ENCODE measurements at regions not wholly inside any gene's neighbourhood (a gene's known extent, or its start where the extent isn't known, plus 50 kb on each side); places are given as distances from the start of the nearest gene placed in this dataset.

- H3K27ac ChIP-seq (ENCODE audit: insufficient read depth, low read depth, low read length): no peak overlapping the region
- H3K79me2 ChIP-seq (ENCODE audit: control insufficient read depth, insufficient read depth, low read length): no peaks in the 10 kb centered on the region
- H3K4me1 ChIP-seq (ENCODE audit: control insufficient read depth, extremely low read depth, insufficient read depth, low read length): no peaks in the 10 kb centered on the region
- peaks cover 0 to 4% of the 10 kb centered on the region in 2 experiments for H3K27me3 ChIP-seq (ENCODE audit: control insufficient read depth in 2 of 2, insufficient read depth in 2 of 2, low read length in 2 of 2)
- ChIA-PET CTCF (interaction anchor here (0.9 kb wide), 1 partner anchor 107 kb away, joined by 3 read pairs; no protein-coding TSS in a partner anchor), POLR2A (no interaction called here)
- H3K4me3 ChIP-seq (replicated peaks in 1 of 3; ENCODE audit: insufficient read depth in 1 of 3, low read depth in 1 of 3, low read length in 3 of 3): no peak overlapping the region
- H3K4me2 ChIP-seq (ENCODE audit: insufficient read depth, low read length): no peak overlapping the region
- dilution Hi-C loops (cut with MboI; ENCODE audit: extremely low pct_ligation_motif_present, low sequenced_read_pairs) (no loop called here), intact Hi-C loops (cut with micrococcal nuclease) (no loop called here)
- H4K20me1 ChIP-seq (replicated peaks; ENCODE audit: control insufficient read depth, extremely low read depth, insufficient read depth, low read length): no peaks in the 10 kb centered on the region
- H3K36me3 ChIP-seq (ENCODE audit: control insufficient read depth in 2 of 2, extremely low read depth in 1 of 2, insufficient read depth in 2 of 2, low read length in 2 of 2): no peaks in the 10 kb centered on the region
- H3K9ac ChIP-seq (replicated peaks; ENCODE audit: extremely low read depth, insufficient read depth, low read length): no peak overlapping the region
- no peak for FAIRE-seq
- no TSS peak for BruUV-seq (replicated peaks)
- DNase-seq (ENCODE audit: low read depth, low spot score): no peak
- H2AFZ ChIP-seq (ENCODE audit: low read depth, low read length): no peak overlapping the region
- TF ChIP-seq MAX (IDR thresholded peaks at IDR 0.05; ENCODE audit: insufficient read depth, insufficient read length): no peak
- TF ChIP-seq FOS (IDR thresholded peaks at IDR 0.05; ENCODE audit: borderline replicate concordance, insufficient read depth, low read length): no peak
- TF ChIP-seq JUN (IDR thresholded peaks at IDR 0.05; ENCODE audit: borderline replicate concordance, insufficient read depth, insufficient read length, low read depth): no peak
- TF ChIP-seq POLR2AphosphoS5 (IDR thresholded peaks at IDR 0.05; ENCODE audit: insufficient read depth, low read depth, low read length): no peak
- TF ChIP-seq EZH2 (IDR thresholded peaks at IDR 0.05; ENCODE audit: borderline replicate concordance, low read depth, low read length, severe bottlenecking): no peak
- TF ChIP-seq CTCF (IDR thresholded peaks at IDR 0.05; ENCODE audit: extremely low read depth in 1 of 2, insufficient read depth in 1 of 2, low read depth in 1 of 2, low read length in 2 of 2): no peak
- no peak for TF ChIP-seq POLR2A (IDR thresholded peaks at IDR 0.05; ENCODE audit: low read depth, low read length)
- no peak for TF ChIP-seq MYC (IDR thresholded peaks at IDR 0.05; ENCODE audit: low read depth, low read length)
- no peak for TF ChIP-seq GATA2 (IDR thresholded peaks at IDR 0.05; ENCODE audit: insufficient read depth, insufficient read length, low read depth, low read length)
- no peaks in the 10 kb centered on the region for H3K9me3 ChIP-seq (replicated peaks; ENCODE audit: control insufficient read depth, insufficient read depth, low read length)
- no peaks in the 10 kb centered on the region for H3K9me1 ChIP-seq (replicated peaks; ENCODE audit: control insufficient read depth, extremely low read depth, insufficient read depth, low read length)
Measured at GRCh38 chr20:57980506-57980905, 247.9 kb downstream of the ANKRD60 start.
